ENCODE measurements at regions not wholly inside any gene's neighbourhood (a gene's known extent, or its start where the extent isn't known, plus 50 kb on each side); places are given as distances from the start of the nearest gene placed in this dataset.

GRCh38 chr3:181940703-181941102 lies 229.0 kb downstream of the SOX2 start:
- Histone ChIP-seq H2AFZ (ENCODE audit: low read depth, low read length) (no peak overlapping the region), H3K23ac (ENCODE audit: low read length in 2 of 2) (no peak overlapping the region), H3K27ac (ENCODE audit: low read length, poor library complexity, severe bottlenecking) (no peak overlapping the region), H3K9me3 (ENCODE audit: control insufficient read depth, low read length) (no peaks in the 10 kb centered on the region), H3K4me1 (ENCODE audit: control insufficient read depth, insufficient read depth, low read depth, low read length) (no peaks in the 10 kb centered on the region), H3K4ac (ENCODE audit: low read depth in 1 of 2, low read length in 2 of 2) (no peak overlapping the region), H3K27me3 (ENCODE audit: control insufficient read depth in 1 of 2, insufficient read depth in 1 of 2, low read length in 2 of 2) (peaks cover 0 to 4% of the 10 kb centered on the region in 2 experiments), H3K14ac (ENCODE audit: low read length in 2 of 2) (no peak overlapping the region), H3K4me3 (ENCODE audit: insufficient read depth in 1 of 2, low read depth in 1 of 2, low read length in 2 of 2) (no peak overlapping the region), H2BK5ac (ENCODE audit: low read depth, low read length, poor library complexity, severe bottlenecking) (no peak overlapping the region), H2BK120ac (ENCODE audit: low read depth, low read length) (no peak overlapping the region), H3K18ac (ENCODE audit: low read depth in 1 of 2, low read length in 2 of 2) (no peak overlapping the region), H3K9ac (ENCODE audit: low read length) (no peak overlapping the region), H3K79me1 (replicated peaks; ENCODE audit: low read length, poor library complexity, severe bottlenecking) (no peaks in the 10 kb centered on the region), H2BK12ac (ENCODE audit: low read length in 2 of 2) (no peak overlapping the region), H3K36me3 (ENCODE audit: control insufficient read depth in 1 of 2, insufficient read depth in 2 of 2, low read depth in 1 of 2, low read length in 2 of 2) (no peaks in the 10 kb centered on the region), H2AK5ac (ENCODE audit: low read length, severe bottlenecking) (no peak overlapping the region), H3K4me2 (ENCODE audit: low read length, poor library complexity, severe bottlenecking) (no peak overlapping the region), H2BK15ac (ENCODE audit: low read depth, poor library complexity, severe bottlenecking) (no peak overlapping the region), H4K91ac (ENCODE audit: low read length) (no peak overlapping the region), H4K8ac (ENCODE audit: low read length) (no peak overlapping the region)
- DNase-seq = no peak
- WGBS = 57% methylated on average over 3 of the region's 3 CpGs

GRCh38 chr3:181941250-181941649 lies 229.5 kb downstream of the SOX2 start:
- H3K36me3 ChIP-seq (ENCODE audit: control insufficient read depth in 1 of 2, insufficient read depth in 2 of 2, low read depth in 1 of 2, low read length in 2 of 2) = no peaks in the 10 kb centered on the region
- no peak overlapping the region for H2BK15ac ChIP-seq (ENCODE audit: low read depth, poor library complexity, severe bottlenecking)
- H4K8ac ChIP-seq (ENCODE audit: low read length) = no peak overlapping the region
- no peak overlapping the region for H3K4me2 ChIP-seq (ENCODE audit: low read length, poor library complexity, severe bottlenecking)
- H3K18ac ChIP-seq (ENCODE audit: low read depth in 1 of 2, low read length in 2 of 2) = no peak overlapping the region
- peaks cover 0 to 4% of the 10 kb centered on the region in 2 experiments for H3K27me3 ChIP-seq (ENCODE audit: control insufficient read depth in 1 of 2, insufficient read depth in 1 of 2, low read length in 2 of 2)
- H2AFZ ChIP-seq (ENCODE audit: low read depth, low read length) = no peak overlapping the region
- no peak overlapping the region for H3K27ac ChIP-seq (ENCODE audit: low read length, poor library complexity, severe bottlenecking)
- no peak overlapping the region for H2BK5ac ChIP-seq (ENCODE audit: low read depth, low read length, poor library complexity, severe bottlenecking)
- H3K9me3 ChIP-seq (ENCODE audit: control insufficient read depth, low read length) = no peaks in the 10 kb centered on the region
- no peak overlapping the region for H2BK120ac ChIP-seq (ENCODE audit: low read depth, low read length)
- H3K4me3 ChIP-seq (ENCODE audit: insufficient read depth in 1 of 2, low read depth in 1 of 2, low read length in 2 of 2) = no peak overlapping the region
- no peak for DNase-seq
- H3K4me1 ChIP-seq (ENCODE audit: control insufficient read depth, insufficient read depth, low read depth, low read length) = no peaks in the 10 kb centered on the region
- 69% methylated on average over 4 of the region's 5 CpGs for WGBS
- no peak overlapping the region for H2AK5ac ChIP-seq (ENCODE audit: low read length, severe bottlenecking)
- H4K91ac ChIP-seq (ENCODE audit: low read length) = no peak overlapping the region
- no peak overlapping the region for H3K4ac ChIP-seq (ENCODE audit: low read depth in 1 of 2, low read length in 2 of 2)
- no peak overlapping the region for H3K23ac ChIP-seq (ENCODE audit: low read length in 2 of 2)
- no peak overlapping the region for H3K9ac ChIP-seq (ENCODE audit: low read length)
- no peak overlapping the region for H3K14ac ChIP-seq (ENCODE audit: low read length in 2 of 2)
- H3K79me1 ChIP-seq (replicated peaks; ENCODE audit: low read length, poor library complexity, severe bottlenecking) = no peaks in the 10 kb centered on the region
- no peak overlapping the region for H2BK12ac ChIP-seq (ENCODE audit: low read length in 2 of 2)

GRCh38 chr3:181943285-181943684 lies 231.6 kb downstream of the SOX2 start:
- H3K4ac ChIP-seq (ENCODE audit: low read depth in 1 of 2, low read length in 2 of 2) = no peak overlapping the region
- H3K18ac ChIP-seq (ENCODE audit: low read depth in 1 of 2, low read length in 2 of 2) = no peak overlapping the region
- H3K36me3 ChIP-seq (ENCODE audit: control insufficient read depth in 1 of 2, insufficient read depth in 2 of 2, low read depth in 1 of 2, low read length in 2 of 2) = no peaks in the 10 kb centered on the region
- no peak overlapping the region for H2AK5ac ChIP-seq (ENCODE audit: low read length, severe bottlenecking)
- DNase-seq = no peak
- H3K4me2 ChIP-seq (ENCODE audit: low read length, poor library complexity, severe bottlenecking) = no peak overlapping the region
- H2BK120ac ChIP-seq (ENCODE audit: low read depth, low read length) = no peak overlapping the region
- H3K23ac ChIP-seq (ENCODE audit: low read length in 2 of 2) = no peak overlapping the region
- H2BK15ac ChIP-seq (ENCODE audit: low read depth, poor library complexity, severe bottlenecking) = no peak overlapping the region
- no peak overlapping the region for H4K8ac ChIP-seq (ENCODE audit: low read length)
- H2AFZ ChIP-seq (ENCODE audit: low read depth, low read length) = no peak overlapping the region
- H3K14ac ChIP-seq (ENCODE audit: low read length in 2 of 2) = no peak overlapping the region
- H3K27me3 ChIP-seq (ENCODE audit: control insufficient read depth in 1 of 2, insufficient read depth in 1 of 2, low read length in 2 of 2) = peaks cover 0 to 4% of the 10 kb centered on the region in 2 experiments
- no peak overlapping the region for H3K9ac ChIP-seq (ENCODE audit: low read length)
- 24% methylated on average over 3 of the region's 6 CpGs for WGBS
- no peak overlapping the region for H3K4me3 ChIP-seq (ENCODE audit: insufficient read depth in 1 of 2, low read depth in 1 of 2, low read length in 2 of 2)
- H3K27ac ChIP-seq (ENCODE audit: low read length, poor library complexity, severe bottlenecking) = no peak overlapping the region
- H3K79me1 ChIP-seq (replicated peaks; ENCODE audit: low read length, poor library complexity, severe bottlenecking) = no peaks in the 10 kb centered on the region
- no peaks in the 10 kb centered on the region for H3K4me1 ChIP-seq (ENCODE audit: control insufficient read depth, insufficient read depth, low read depth, low read length)
- no peak overlapping the region for H4K91ac ChIP-seq (ENCODE audit: low read length)
- H2BK12ac ChIP-seq (ENCODE audit: low read length in 2 of 2) = no peak overlapping the region
- H3K9me3 ChIP-seq (ENCODE audit: control insufficient read depth, low read length) = no peaks in the 10 kb centered on the region
- no peak overlapping the region for H2BK5ac ChIP-seq (ENCODE audit: low read depth, low read length, poor library complexity, severe bottlenecking)

- WGBS = 25% methylated on average over 1 of the region's 1 CpG
- Histone ChIP-seq H2AFZ (ENCODE audit: low read depth, low read length) (no peak overlapping the region), H3K9me3 (ENCODE audit: control insufficient read depth, low read length) (no peaks in the 10 kb centered on the region), H3K14ac (ENCODE audit: low read length in 2 of 2) (no peak overlapping the region), H3K4me3 (ENCODE audit: insufficient read depth in 1 of 2, low read depth in 1 of 2, low read length in 2 of 2) (no peak overlapping the region), H3K27me3 (ENCODE audit: control insufficient read depth in 1 of 2, insufficient read depth in 1 of 2, low read length in 2 of 2) (no peaks in the 10 kb centered on the region), H3K79me1 (replicated peaks; ENCODE audit: low read length, poor library complexity, severe bottlenecking) (no peaks in the 10 kb centered on the region), H2BK15ac (ENCODE audit: low read depth, poor library complexity, severe bottlenecking) (no peak overlapping the region), H3K4ac (ENCODE audit: low read depth in 1 of 2, low read length in 2 of 2) (no peak overlapping the region), H3K23ac (ENCODE audit: low read length in 2 of 2) (no peak overlapping the region), H4K8ac (ENCODE audit: low read length) (no peak overlapping the region), H3K4me2 (ENCODE audit: low read length, poor library complexity, severe bottlenecking) (no peak overlapping the region), H2AK5ac (ENCODE audit: low read length, severe bottlenecking) (no peak overlapping the region), H3K4me1 (ENCODE audit: control insufficient read depth, insufficient read depth, low read depth, low read length) (no peaks in the 10 kb centered on the region), H3K9ac (ENCODE audit: low read length) (no peak overlapping the region), H2BK12ac (ENCODE audit: low read length in 2 of 2) (no peak overlapping the region), H4K91ac (ENCODE audit: low read length) (no peak overlapping the region), H2BK120ac (ENCODE audit: low read depth, low read length) (no peak overlapping the region), H3K18ac (ENCODE audit: low read depth in 1 of 2, low read length in 2 of 2) (no peak overlapping the region), H3K36me3 (ENCODE audit: control insufficient read depth in 1 of 2, insufficient read depth in 2 of 2, low read depth in 1 of 2, low read length in 2 of 2) (no peaks in the 10 kb centered on the region), H3K27ac (ENCODE audit: low read length, poor library complexity, severe bottlenecking) (no peak overlapping the region), H2BK5ac (ENCODE audit: low read depth, low read length, poor library complexity, severe bottlenecking) (no peak overlapping the region)
- no peak for DNase-seq
Measured at GRCh38 chr3:181947606-181948005, 235.9 kb downstream of the SOX2 start.
